ENCODE measurements at regions not wholly inside any gene's neighbourhood (a gene's known extent, or its start where the extent isn't known, plus 50 kb on each side); places are given as distances from the start of the nearest gene placed in this dataset.
A peak's percentile ranks its signal among the peaks of the same experiment; 100 is the strongest.

DNA sequence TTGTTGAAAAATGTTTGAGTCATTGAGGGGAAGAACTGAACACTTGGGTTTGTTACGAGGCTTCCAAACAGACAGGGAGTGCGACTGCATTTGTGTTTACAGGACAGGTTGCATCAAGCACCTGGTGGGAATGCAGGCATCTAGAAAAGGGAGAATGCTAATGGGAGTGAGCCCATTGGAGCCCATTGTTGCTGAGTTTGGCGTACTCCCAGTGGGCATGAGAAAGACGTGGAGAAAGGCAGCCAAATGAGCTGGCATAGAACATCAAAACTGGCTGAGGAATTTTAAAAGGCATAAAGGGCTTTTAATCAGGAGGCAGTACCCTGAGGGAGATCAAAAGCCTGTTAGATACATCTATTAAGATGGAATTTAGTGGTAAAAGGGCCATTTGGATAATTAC, 171.6 kb upstream of the NPSR1 start:
- H3K36me3 ChIP-seq: no peaks in the 10 kb centered on the region
- H3K27me3 ChIP-seq: no peaks in the 10 kb centered on the region
- intact Hi-C loops (cut with DNase I; ENCODE audit: low total_unique reads): no loop called here
- H3K4me1 ChIP-seq: peaks cover 0 to 3% of the 10 kb centered on the region in 2 donors
- H3K9me3 ChIP-seq: no peaks in the 10 kb centered on the region
- peak in 1 of 2 donors; percentile 39 for DNase-seq (ENCODE audit: low spot score in 2 of 2)
- H3K27ac ChIP-seq: no peak overlapping the region
- TF ChIP-seq POLR2AphosphoS5 (IDR thresholded peaks at IDR 0.05) (no peak), POLR2A (IDR thresholded peaks at IDR 0.05) (no peak)
- TF ChIP-seq, protein P1, sequence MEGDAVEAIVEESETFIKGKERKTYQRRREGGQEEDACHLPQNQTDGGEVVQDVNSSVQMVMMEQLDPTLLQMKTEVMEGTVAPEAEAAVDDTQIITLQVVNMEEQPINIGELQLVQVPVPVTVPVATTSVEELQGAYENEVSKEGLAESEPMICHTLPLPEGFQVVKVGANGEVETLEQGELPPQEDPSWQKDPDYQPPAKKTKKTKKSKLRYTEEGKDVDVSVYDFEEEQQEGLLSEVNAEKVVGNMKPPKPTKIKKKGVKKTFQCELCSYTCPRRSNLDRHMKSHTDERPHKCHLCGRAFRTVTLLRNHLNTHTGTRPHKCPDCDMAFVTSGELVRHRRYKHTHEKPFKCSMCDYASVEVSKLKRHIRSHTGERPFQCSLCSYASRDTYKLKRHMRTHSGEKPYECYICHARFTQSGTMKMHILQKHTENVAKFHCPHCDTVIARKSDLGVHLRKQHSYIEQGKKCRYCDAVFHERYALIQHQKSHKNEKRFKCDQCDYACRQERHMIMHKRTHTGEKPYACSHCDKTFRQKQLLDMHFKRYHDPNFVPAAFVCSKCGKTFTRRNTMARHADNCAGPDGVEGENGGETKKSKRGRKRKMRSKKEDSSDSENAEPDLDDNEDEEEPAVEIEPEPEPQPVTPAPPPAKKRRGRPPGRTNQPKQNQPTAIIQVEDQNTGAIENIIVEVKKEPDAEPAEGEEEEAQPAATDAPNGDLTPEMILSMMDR (IDR thresholded peaks at IDR 0.05): no peak
- no peak overlapping the region for H3K4me3 ChIP-seq

DNA sequence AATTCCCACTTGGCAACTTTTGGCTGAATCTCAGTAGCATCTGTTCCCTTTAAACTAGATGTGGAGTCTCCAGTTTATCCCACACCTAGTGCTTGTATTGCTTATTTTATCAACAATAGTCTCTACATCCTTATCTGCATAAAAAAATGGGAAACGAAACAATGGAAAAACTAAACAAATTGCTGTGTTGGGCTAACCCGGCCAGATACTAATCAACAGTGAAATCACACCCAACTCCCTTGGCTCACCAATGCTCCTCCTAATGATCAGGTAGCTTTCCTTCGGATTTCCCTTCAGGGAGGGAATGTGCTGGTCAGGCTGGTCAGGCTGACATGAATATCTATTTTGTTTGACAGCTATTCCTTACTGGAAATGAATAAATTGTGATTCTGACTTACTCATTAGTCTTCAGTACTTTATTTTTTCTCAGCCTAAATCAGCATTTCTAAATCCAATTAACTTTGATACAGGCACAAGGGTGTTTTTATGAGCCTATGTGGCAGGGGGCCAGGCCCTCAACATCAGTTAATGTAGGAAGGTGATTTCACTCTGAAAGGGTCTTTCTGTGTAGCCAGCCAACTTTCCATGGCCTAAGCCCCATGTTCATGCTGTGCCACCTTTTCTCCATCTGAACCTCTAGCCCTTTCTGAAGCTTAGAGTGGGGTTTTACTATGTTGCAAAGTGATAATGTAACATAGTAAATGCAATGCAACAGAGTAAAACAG, 170.5 kb upstream of the NPSR1 start:
- H3K27ac ChIP-seq: no peak overlapping the region
- intact Hi-C loops (cut with DNase I; ENCODE audit: low total_unique reads): no loop called here

DNA sequence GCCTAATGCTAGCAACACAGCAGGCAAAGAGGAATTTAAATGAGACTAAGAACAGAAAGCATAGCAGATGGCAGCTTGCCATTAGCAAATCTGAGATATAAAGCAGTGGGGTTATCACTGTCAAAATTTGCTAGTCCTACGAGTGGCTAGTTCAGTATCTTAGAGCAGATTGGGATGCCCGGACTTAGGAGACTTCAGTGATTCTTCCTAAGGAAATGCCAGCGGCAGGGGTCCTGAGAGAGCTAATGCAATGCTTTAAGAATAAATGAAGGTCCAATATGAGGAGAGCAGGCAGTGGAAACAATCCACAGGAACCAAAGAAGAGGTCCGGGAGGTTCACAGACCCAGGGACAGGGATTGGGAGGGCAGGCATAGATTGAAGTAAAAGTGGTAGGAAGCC, 169.3 kb upstream of the NPSR1 start:
- Histone ChIP-seq H3K27me3 (no peaks in the 10 kb centered on the region), H3K27ac (no peak overlapping the region), H3K4me3 (no peak overlapping the region), H3K9me3 (no peaks in the 10 kb centered on the region), H3K36me3 (no peaks in the 10 kb centered on the region), H3K4me1 (peaks cover 0 to 3% of the 10 kb centered on the region in 2 donors)
- intact Hi-C loops (cut with DNase I; ENCODE audit: low total_unique reads): no loop called here
- no peak for DNase-seq (ENCODE audit: low spot score in 2 of 2)
- TF ChIP-seq, protein P1 (IDR thresholded peaks at IDR 0.05): no peak
- TF ChIP-seq POLR2A (IDR thresholded peaks at IDR 0.05) (no peak), POLR2AphosphoS5 (IDR thresholded peaks at IDR 0.05) (no peak)

More for the DNA sequence above, 170.5 kb upstream of the NPSR1 start:
- Histone ChIP-seq H3K27me3 (no peaks in the 10 kb centered on the region), H3K4me1 (peaks cover 0 to 3% of the 10 kb centered on the region in 2 donors), H3K36me3 (no peaks in the 10 kb centered on the region), H3K9me3 (no peaks in the 10 kb centered on the region), H3K4me3 (no peak overlapping the region)
- no peak for DNase-seq (ENCODE audit: low spot score in 2 of 2)
- TF ChIP-seq, protein P1 (IDR thresholded peaks at IDR 0.05): no peak
- no peak for TF ChIP-seq POLR2A (IDR thresholded peaks at IDR 0.05)
- no peak for TF ChIP-seq POLR2AphosphoS5 (IDR thresholded peaks at IDR 0.05)

DNA sequence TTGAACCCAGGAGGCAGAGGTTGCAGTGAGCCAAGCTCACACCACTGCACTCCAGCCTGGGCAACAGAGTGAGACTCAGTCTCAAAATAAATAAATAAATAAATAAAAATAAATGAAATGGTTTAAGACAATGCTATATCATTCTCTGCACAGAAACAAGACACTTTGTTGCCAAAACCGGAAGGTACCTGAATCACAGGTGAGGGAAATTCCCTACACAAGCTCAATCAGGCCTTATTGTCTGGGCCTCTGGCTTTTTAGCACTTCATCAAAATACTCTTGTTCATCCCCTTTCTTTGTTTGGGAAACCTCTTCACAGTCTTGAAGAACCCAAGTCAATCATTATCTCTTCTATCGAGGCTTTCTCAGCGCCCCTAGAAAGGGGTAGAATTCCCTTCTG, 166.1 kb upstream of the NPSR1 start:
- TF ChIP-seq POLR2A (IDR thresholded peaks at IDR 0.05) (no peak), POLR2AphosphoS5 (IDR thresholded peaks at IDR 0.05) (no peak)
- TF ChIP-seq, protein P1 (IDR thresholded peaks at IDR 0.05): no peak
- no peak for DNase-seq (ENCODE audit: low spot score in 2 of 2)
- no peak overlapping the region for H3K4me3 ChIP-seq
- no peak overlapping the region for H3K27ac ChIP-seq
- intact Hi-C loops (cut with DNase I; ENCODE audit: low total_unique reads): no loop called here
- H3K9me3 ChIP-seq: no peaks in the 10 kb centered on the region
- no peaks in the 10 kb centered on the region for H3K27me3 ChIP-seq
- H3K4me1 ChIP-seq: no peaks in the 10 kb centered on the region
- no peaks in the 10 kb centered on the region for H3K36me3 ChIP-seq

DNA sequence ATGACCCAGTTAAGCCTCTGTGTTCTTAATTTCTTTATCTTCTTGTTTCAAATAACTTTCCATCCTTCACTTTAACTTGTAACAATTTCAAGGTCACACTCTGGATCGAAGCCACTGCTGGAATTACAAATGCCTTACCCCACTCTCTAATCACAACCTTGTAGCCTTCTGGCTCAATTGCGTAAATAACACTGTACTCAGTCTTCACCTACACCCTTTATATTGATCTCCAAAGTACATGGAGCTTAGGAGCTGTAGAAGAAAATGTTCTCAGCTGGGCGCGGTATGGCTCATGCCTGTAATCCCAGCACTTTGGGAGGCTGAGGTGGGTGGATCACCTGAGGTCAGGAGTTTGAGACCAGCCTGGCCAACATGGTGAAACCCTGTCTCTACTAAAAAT, 164.3 kb upstream of the NPSR1 start:
- Histone ChIP-seq H3K27ac (no peak overlapping the region), H3K4me1 (no peaks in the 10 kb centered on the region), H3K4me3 (no peak overlapping the region), H3K36me3 (no peaks in the 10 kb centered on the region), H3K9me3 (no peaks in the 10 kb centered on the region), H3K27me3 (no peaks in the 10 kb centered on the region)
- intact Hi-C loops (cut with DNase I; ENCODE audit: low total_unique reads): no loop called here
- no peak for DNase-seq (ENCODE audit: low spot score in 2 of 2)
- no peak for TF ChIP-seq POLR2A (IDR thresholded peaks at IDR 0.05)
- TF ChIP-seq, protein P1 (IDR thresholded peaks at IDR 0.05): no peak
- no peak for TF ChIP-seq POLR2AphosphoS5 (IDR thresholded peaks at IDR 0.05)

Measured in breast epithelium (tissue), 4 donors.